Stimulated activated naive CD8-positive, alpha-beta T cell treated with anti-CD3 and anti-CD28 coated beads, Interleukin-15, amount 100 ng/mL, for 72 hours (primary cell): ENCODE measurements at regions not wholly inside any gene's neighbourhood (a gene's known extent, or its start where the extent isn't known, plus 50 kb on each side); places are given as distances from the start of the nearest gene placed in this dataset.
"Not testable (repeated sequence)": the region's sequence is repeated elsewhere in the genome, so short reads cannot be mapped to it uniquely, and the experiment has no call there.

Experiments used
- ATAC-seq: fragments of 150-1000 bp; cut with Tn5 transposase; 2 replicates; pipeline ENCODE4 v1.10.0; 2021; ENCODE audit warnings: mild to moderate bottlenecking, moderate library complexity
- DNase-seq, 2 donors: peaks; one replicate each; pipeline ENCODE4 v3.0.0; 2021 to 2022
- H3K27ac Mint-ChIP-seq, 2 donors: one replicate each; pipeline ENCODE4 v1.8.0; 2022; ENCODE audit warnings: mild to moderate bottlenecking in 2 of 2, mixed read lengths in 2 of 2, moderate library complexity in 2 of 2
- H3K27me3 Mint-ChIP-seq: one replicate; pipeline ENCODE4 v1.8.0; 2022; ENCODE audit warnings: mixed read lengths
- H3K4me1 Mint-ChIP-seq: one replicate; pipeline ENCODE4 v1.8.0; 2022; ENCODE audit warnings: mild to moderate bottlenecking, mixed read lengths
- H3K4me3 Mint-ChIP-seq, 2 donors: one replicate each; pipeline ENCODE4 v1.8.0; 2022; ENCODE audit warnings: mild to moderate bottlenecking in 2 of 2, mixed read lengths in 2 of 2, moderate library complexity in 1 of 2
- H3K9me3 Mint-ChIP-seq, 2 donors: one replicate each; pipeline ENCODE4 v1.8.0; 2022; ENCODE audit warnings: mixed read lengths in 2 of 2

DNA sequence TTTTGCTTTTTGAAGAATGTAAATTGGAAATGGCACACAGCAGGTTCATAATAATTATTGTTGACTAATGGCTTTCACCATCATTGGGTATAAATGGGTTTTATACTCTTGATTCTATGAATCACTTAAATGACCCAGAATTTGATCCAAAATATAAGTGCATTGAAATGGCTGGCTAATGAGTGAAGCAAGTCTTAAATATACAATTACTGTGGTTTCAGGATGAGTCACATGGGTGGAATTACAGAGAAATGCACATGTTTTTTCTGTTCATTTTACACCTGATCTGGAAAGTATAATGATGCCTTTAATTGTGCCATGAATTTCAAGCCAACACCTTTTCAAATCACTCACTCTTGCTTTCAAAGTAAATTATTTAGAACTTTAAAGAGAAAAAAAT is 380.8 kb upstream of the CD180 start:
- Mint-ChIP-seq H3K4me3 (no peak overlapping the region), H3K4me1 (no peaks in the 10 kb centered on the region), H3K27ac (no peak overlapping the region), H3K27me3 (no peaks in the 10 kb centered on the region), H3K9me3 (peaks cover 20 to 35% of the 10 kb centered on the region in 2 donors)
- ATAC-seq (no peak), DNase-seq (no peak)

DNA sequence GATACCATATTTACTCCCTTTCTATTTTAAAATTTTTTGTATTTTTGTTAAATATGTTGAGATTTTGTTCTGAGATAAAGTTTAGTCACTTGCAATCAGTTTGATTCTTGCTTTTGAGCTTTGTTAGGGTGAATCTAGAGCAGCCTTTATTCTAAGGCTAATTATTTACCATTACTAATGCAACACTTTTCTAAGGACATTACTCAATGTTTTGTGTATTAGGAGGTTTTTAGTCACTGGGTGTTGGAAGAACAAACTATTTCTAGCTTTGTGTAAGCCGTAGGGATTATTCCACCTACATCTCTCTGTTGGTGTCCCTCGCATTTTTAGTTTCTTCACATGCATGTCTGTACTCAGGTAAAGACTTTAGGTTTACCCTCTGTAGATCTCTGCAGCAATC is 379.5 kb upstream of the CD180 start:
- Mint-ChIP-seq H3K4me1 (no peaks in the 10 kb centered on the region), H3K9me3 (peaks cover 20 to 35% of the 10 kb centered on the region in 2 donors)

DNA sequence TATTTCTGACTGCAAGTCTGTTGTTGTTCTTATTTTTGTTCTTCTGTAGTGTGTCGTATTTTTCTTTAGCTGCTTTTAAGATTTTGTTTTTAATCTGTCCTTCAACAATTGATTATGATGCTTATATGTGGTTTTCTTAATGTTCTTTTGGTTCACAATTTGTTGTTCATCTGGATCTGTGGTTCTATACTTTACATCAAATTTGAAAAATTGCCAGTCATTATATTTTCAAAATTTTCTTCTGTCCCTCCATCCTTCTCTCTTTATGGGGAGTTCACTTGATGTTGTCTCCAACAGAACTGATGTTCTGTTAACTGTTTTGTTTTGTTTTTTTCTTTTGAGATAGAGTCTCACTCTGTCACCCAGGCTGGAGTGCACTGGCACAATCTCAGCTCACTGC is 378.5 kb upstream of the CD180 start:
- H3K4me1 Mint-ChIP-seq: no peaks in the 10 kb centered on the region
- no peak for ATAC-seq
- H3K4me3 Mint-ChIP-seq: no peak overlapping the region
- peaks cover 20 to 35% of the 10 kb centered on the region in 2 donors for H3K9me3 Mint-ChIP-seq
- no peak overlapping the region for H3K27ac Mint-ChIP-seq
- no peaks in the 10 kb centered on the region for H3K27me3 Mint-ChIP-seq
- no peak for DNase-seq

More for the DNA sequence above, 379.5 kb upstream of the CD180 start:
- ATAC-seq (no peak), DNase-seq (no peak)
- H3K27me3 Mint-ChIP-seq: no peaks in the 10 kb centered on the region
- H3K4me3 Mint-ChIP-seq: no peak overlapping the region
- H3K27ac Mint-ChIP-seq: no peak overlapping the region

DNA sequence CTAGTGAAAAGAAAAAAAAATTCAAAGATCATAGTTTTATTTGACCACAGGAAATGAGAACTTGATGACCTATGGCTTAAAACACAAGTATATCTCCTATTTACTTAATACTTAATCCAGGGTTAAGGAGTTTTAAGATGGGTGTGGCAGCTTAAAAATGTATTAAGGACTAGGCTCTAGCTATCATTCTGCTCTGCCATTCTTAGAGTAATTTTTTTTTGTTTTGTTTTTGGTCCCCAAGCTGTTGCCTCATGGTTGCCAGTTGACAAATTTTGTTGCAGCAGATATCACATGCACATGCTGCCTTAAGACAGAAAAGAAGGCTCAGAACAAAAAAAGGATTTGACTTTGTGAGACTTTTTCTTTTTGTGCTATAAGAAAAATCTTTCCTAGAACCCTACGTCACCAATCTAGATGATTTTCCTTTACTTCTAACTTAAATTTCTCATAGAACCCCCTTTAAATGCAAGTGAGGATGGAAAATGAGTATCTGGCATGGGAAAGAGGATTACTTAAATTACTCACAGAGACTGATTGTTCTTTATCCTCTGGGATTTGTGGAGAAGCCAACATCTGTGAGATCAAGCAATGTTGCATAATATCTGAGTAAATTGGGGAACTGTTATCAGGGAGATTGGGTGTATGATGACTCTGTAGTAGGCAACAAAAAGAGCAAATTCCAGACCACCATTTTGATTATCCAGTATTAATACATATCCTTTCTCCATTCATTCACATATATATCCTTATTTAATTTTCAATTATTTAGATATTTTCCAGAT is 364.7 kb upstream of the CD180 start:
- Mint-ChIP-seq H3K27me3 (no peaks in the 10 kb centered on the region), H3K4me1 (peaks cover 5% of the 10 kb centered on the region), H3K9me3 (peaks cover 24% of the 10 kb centered on the region in 2 donors), H3K27ac (no peak overlapping the region), H3K4me3 (no peak overlapping the region)
- ATAC-seq (no peak), DNase-seq (no peak)

- Mint-ChIP-seq H3K9me3 (no peaks in the 10 kb centered on the region), H3K27me3 (no peaks in the 10 kb centered on the region), H3K27ac (no peak overlapping the region), H3K4me3 (no peak overlapping the region), H3K4me1 (peaks cover 10% of the 10 kb centered on the region)
- DNase-seq (no peak), ATAC-seq (no peak)
Measured at GRCh38 chr5:67552773-67553172, 356.2 kb upstream of the CD180 start.

GRCh38 chr5:67549947-67550346 is 353.3 kb upstream of the CD180 start:
- no peak for ATAC-seq
- H3K27me3 Mint-ChIP-seq: no peaks in the 10 kb centered on the region

GRCh38 chr5:67549296-67549618 is 352.7 kb upstream of the CD180 start:
- no peak for ATAC-seq
- H3K27me3 Mint-ChIP-seq: no peaks in the 10 kb centered on the region
- no peak overlapping the region for H3K4me3 Mint-ChIP-seq
- no peak for DNase-seq
- no peaks in the 10 kb centered on the region for H3K9me3 Mint-ChIP-seq
- no peak overlapping the region for H3K27ac Mint-ChIP-seq
- peaks cover 13% of the 10 kb centered on the region for H3K4me1 Mint-ChIP-seq

More at GRCh38 chr5:67549947-67550346, 353.3 kb upstream of the CD180 start:
- H3K4me1 Mint-ChIP-seq: peaks cover 13% of the 10 kb centered on the region
- H3K27ac Mint-ChIP-seq: no peak overlapping the region
- H3K9me3 Mint-ChIP-seq: no peaks in the 10 kb centered on the region
- no peak for DNase-seq
- no peak overlapping the region for H3K4me3 Mint-ChIP-seq

DNA sequence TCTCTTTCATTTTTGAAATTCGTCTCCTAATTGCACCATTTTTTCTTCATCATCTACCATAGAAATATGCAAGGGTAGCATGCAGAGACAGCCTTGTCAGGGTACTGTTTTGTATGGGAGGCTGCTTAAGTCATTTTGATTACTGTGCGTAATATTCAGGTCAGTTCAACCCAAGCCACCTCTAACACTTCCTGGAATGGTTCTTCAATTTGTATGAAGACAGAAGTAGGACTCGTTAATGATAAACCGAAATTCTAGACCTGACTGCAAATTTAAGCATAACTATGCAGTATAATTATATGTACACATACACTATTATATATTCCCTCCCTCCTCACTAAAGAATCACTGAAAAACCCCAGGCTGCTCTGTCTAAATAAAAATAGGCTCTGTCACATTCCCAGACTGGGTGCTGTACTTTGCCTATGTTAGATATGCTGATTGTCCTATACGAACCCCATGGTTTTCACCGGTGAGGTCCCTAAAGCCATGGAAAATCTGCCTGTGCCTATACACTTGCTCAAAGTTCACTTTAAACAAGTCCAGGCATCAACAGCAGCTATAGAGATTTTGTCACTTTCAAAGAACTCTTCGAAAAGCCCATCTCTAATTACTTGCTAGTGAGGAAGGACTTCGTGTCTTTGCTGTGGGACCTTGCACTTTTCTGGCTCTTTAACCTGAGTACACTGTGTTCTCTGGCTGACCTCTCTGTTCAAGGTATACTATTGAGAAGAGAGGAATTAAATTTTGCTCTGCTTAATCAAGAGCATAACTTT is 352.1 kb upstream of the CD180 start:
- peaks cover 13% of the 10 kb centered on the region for H3K4me1 Mint-ChIP-seq
- no peak for DNase-seq
- no peaks in the 10 kb centered on the region for H3K9me3 Mint-ChIP-seq
- peak overlapping the region in 1 of 2 donors; percentile 4 for H3K27ac Mint-ChIP-seq
- H3K27me3 Mint-ChIP-seq: no peaks in the 10 kb centered on the region
- peak overlapping the region in 1 of 2 donors; percentile 29 for H3K4me3 Mint-ChIP-seq
- ATAC-seq: no peak

DNA sequence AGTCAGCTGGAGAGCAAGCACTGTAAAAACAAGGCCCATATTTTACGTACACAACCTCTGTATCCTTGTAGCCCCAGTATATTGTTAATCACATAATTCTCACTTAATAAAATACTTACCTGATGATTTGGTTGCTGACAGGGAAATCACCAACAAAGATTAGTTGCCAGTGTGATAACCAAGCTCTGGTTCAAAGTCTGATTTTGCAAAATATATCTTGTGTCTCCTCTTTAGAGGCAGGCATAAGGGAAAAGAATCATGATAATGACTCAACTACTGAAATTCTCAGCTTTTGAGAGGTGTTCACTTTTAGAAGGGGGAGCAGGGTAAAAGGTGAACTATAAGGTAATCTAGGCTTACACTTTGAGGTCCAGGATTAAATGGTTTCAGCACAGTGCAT is 351.1 kb upstream of the CD180 start:
- no peaks in the 10 kb centered on the region for H3K9me3 Mint-ChIP-seq
- DNase-seq (no peak), ATAC-seq (no peak)
- H3K4me3 Mint-ChIP-seq: no peak overlapping the region
- no peak overlapping the region for H3K27ac Mint-ChIP-seq
- H3K4me1 Mint-ChIP-seq: peaks cover 13% of the 10 kb centered on the region
- no peaks in the 10 kb centered on the region for H3K27me3 Mint-ChIP-seq

GRCh38 chr5:67544942-67545341 is 348.3 kb upstream of the CD180 start:
- not testable (repeated sequence) for DNase-seq

DNA sequence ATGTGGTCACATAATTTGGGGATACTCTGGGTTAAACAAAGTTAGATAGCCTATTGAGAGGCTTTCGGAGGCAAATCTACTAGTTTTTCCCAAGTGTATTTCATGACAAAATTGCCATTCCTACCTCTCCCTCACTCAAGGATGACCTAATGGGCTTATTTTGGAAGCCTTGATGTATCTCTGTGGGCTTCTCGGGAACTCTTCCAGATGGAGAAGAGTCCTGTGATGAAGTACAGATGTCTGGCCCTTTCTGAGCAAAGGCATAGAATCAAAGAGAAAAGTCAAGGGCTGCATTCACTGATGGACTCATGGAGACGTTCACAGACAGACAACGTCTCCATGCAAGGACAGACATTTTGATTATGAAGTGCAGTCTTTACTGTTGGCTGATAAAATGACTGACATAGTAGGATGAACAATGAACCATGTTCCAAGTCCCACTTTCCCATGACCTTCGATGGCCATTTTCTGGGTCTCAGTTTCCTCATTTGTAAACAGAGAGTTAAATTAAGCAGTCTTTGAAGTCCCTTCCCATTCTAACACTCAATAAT is 347.2 kb upstream of the CD180 start:
- H3K27ac Mint-ChIP-seq: no peak overlapping the region
- no peaks in the 10 kb centered on the region for H3K27me3 Mint-ChIP-seq
- H3K4me3 Mint-ChIP-seq: no peak overlapping the region
- ATAC-seq: no peak
- no peak for DNase-seq
- no peaks in the 10 kb centered on the region for H3K9me3 Mint-ChIP-seq
- peaks cover 13% of the 10 kb centered on the region for H3K4me1 Mint-ChIP-seq

More at GRCh38 chr5:67544942-67545341, 348.3 kb upstream of the CD180 start:
- H3K4me3 Mint-ChIP-seq, ATAC-seq, H3K9me3 Mint-ChIP-seq, H3K27me3 Mint-ChIP-seq, H3K27ac Mint-ChIP-seq: not testable (repeated sequence)
- H3K4me1 Mint-ChIP-seq: peaks cover 13% of the 10 kb centered on the region

DNA sequence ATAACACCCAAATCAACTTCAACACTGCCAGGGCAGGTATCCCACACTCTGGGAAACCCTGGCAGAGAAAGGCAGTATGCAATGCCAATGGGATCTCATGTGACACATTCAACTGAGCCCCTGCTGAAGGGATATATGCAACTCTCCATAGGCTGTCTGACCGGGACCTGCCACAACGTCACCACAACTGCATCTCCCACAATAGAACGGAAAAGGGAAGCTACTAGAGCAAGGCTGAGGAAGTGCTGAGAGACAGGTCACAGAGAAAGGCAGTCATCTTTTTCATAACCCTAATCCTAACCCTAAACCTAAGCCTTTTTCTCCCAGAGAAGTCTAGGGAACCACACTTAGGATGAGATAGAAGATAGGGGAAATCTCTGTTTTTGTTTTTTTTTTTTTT is 345.9 kb upstream of the CD180 start:
- H3K4me1 Mint-ChIP-seq: peaks cover under 1% of the 10 kb centered on the region
- H3K27me3 Mint-ChIP-seq: no peaks in the 10 kb centered on the region
- H3K4me3 Mint-ChIP-seq: no peak overlapping the region
- no peak for ATAC-seq
- H3K9me3 Mint-ChIP-seq: no peaks in the 10 kb centered on the region
- H3K27ac Mint-ChIP-seq: no peak overlapping the region
- no peak for DNase-seq

DNA sequence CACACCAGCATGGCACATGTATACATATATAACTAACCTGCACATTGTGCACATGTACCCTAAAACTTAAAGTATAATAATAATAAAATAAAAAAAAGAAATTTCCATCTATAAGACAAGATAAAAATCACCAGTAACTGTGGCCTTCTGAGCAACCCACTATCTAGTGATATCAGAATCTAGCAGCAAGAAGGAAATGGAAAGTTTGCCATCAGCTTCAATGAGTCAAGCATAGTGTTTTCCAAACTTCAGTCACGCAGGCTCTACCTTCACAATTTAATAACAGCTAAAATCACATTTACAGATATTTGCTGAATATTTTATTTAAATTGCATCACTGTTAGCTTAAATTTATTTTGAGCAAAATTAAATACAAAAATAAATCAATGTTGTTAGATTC is 345.3 kb upstream of the CD180 start:
- no peak overlapping the region for H3K27ac Mint-ChIP-seq
- no peak overlapping the region for H3K4me3 Mint-ChIP-seq
- DNase-seq (no peak), ATAC-seq (no peak)
- no peaks in the 10 kb centered on the region for H3K4me1 Mint-ChIP-seq
- H3K9me3 Mint-ChIP-seq: no peaks in the 10 kb centered on the region
- H3K27me3 Mint-ChIP-seq: no peaks in the 10 kb centered on the region

GRCh38 chr5:67538855-67539506 is 342.4 kb upstream of the CD180 start:
- no peak overlapping the region for H3K4me3 Mint-ChIP-seq
- no peaks in the 10 kb centered on the region for H3K27me3 Mint-ChIP-seq
- no peak overlapping the region for H3K27ac Mint-ChIP-seq
- H3K4me1 Mint-ChIP-seq: no peaks in the 10 kb centered on the region
- no peaks in the 10 kb centered on the region for H3K9me3 Mint-ChIP-seq
- ATAC-seq (no peak), DNase-seq (no peak)

DNA sequence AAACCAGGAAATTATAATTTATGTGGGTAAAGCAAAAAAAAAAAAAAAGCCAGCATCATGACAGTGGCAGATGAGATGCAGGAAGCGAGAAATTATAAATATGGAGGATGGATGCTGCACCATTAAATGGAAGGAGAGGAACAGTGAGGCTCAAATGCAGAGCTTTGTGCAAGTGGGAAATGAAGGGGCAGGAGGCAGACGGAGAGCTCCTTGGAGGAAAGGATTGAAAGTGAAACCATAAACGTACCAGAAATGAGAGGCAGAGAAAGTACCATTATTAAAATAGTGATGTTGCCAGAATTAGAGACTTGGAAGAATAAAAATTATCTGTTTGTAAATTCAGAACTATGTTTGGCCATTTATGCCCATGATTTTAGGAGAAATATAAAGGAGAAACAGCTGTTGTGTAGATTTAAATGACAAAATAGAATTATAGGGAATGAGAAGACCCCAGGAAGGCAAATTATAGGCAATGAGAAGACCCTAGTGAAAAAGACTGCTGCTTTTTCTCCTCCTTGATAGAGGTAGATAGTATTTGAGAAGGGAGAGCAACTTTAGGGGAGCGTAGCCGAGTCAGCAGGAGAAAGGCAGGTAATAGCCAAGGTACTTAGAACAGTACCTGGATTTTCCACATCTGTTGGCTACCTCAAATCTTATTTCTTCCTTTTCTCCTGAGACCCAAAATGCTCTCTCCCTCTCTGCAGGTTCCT is 341.0 kb upstream of the CD180 start:
- H3K9me3 Mint-ChIP-seq: no peaks in the 10 kb centered on the region
- no peaks in the 10 kb centered on the region for H3K27me3 Mint-ChIP-seq
- ATAC-seq: no peak
- no peak overlapping the region for H3K4me3 Mint-ChIP-seq
- no peak for DNase-seq
- H3K4me1 Mint-ChIP-seq: no peaks in the 10 kb centered on the region
- H3K27ac Mint-ChIP-seq: no peak overlapping the region
